Heart left ventricle (tissue), 16 donors: ENCODE measurements at regions not wholly inside any gene's neighbourhood (a gene's known extent, or its start where the extent isn't known, plus 50 kb on each side); places are given as distances from the start of the nearest gene placed in this dataset.
"Not testable (repeated sequence)": the region's sequence is repeated elsewhere in the genome, so short reads cannot be mapped to it uniquely, and the experiment has no call there.

Source experiments
- ATAC-seq, 4 donors: fragments of 200-7000 bp; cut with Tn5 transposase; one replicate each; pipeline ENCODE4 v1.9.1; 2020 to 2022; ENCODE audit warnings: moderate library complexity in 4 of 4, mild to moderate bottlenecking in 3 of 4, moderate number of reproducible peaks in 1 of 4
- DNase-seq, 5 donors: peaks; one replicate each; pipeline ENCODE4 v3.0.0-alpha.2; 2020
- H3K27ac ChIP-seq, 12 donors: fragments of 200-600 bp; sonication (generic) in 4 of 12; one replicate each; pipeline versions ENCODE4 v1.5.0 to v1.8.0; 2016 to 2022; ENCODE audit warnings: mild to moderate bottlenecking in 2 of 12
- H3K27me3 ChIP-seq, 9 donors: fragments of 200-600 bp; sonication (generic) in 2 of 9; one replicate each; pipeline versions ENCODE4 v1.5.1 to v1.8.0; 2016 to 2022; ENCODE audit warnings: mild to moderate bottlenecking in 3 of 9
- H3K36me3 ChIP-seq, 9 donors: fragments of 200-600 bp; sonication (generic) in 2 of 9; one replicate each; pipeline versions ENCODE4 v1.5.0 to v1.8.0; 2018 to 2022; ENCODE audit warnings: mild to moderate bottlenecking in 2 of 9
- H3K4me1 ChIP-seq, 12 donors: fragments of 200-600 bp; sonication (generic) in 4 of 12; one replicate each; pipeline versions ENCODE4 v1.5.0 to v1.8.0; 2016 to 2022; ENCODE audit warnings: mild to moderate bottlenecking in 3 of 12
- H3K4me3 ChIP-seq, 12 donors: fragments of 200-600 bp; sonication (generic) in 4 of 12; one replicate each; pipeline versions ENCODE4 v1.5.0 to v1.8.0; 2017 to 2022; ENCODE audit warnings: mild to moderate bottlenecking in 9 of 12, moderate library complexity in 4 of 12
- H3K9me3 ChIP-seq, 12 donors: fragments of 200-600 bp; sonication (generic) in 4 of 12; one replicate each; pipeline versions ENCODE4 v1.5.0 to v1.8.0; 2016 to 2022; ENCODE audit warnings: mild to moderate bottlenecking in 1 of 12
- CTCF ChIP-seq, 12 donors: fragments of 200-600 bp; sonication (generic) in 4 of 12; IDR thresholded peaks; one replicate each; pipeline versions ENCODE4 v1.5.0 to v1.8.0; 2018 to 2022; ENCODE audit warnings: antibody characterized with exemption in 12 of 12, mild to moderate bottlenecking in 5 of 12
- POLR2A ChIP-seq, 2 donors: fragments of 450-650 bp; IDR thresholded peaks; one replicate each; pipeline ENCODE4 v1.6.1; 2017; ENCODE audit warnings: antibody characterized with exemption in 2 of 2, mild to moderate bottlenecking in 2 of 2, moderate library complexity in 2 of 2
- WGBS, 4 donors: extraction: QIAGEN DNeasy Blood & Tissue Kit in 2 of 4; methylation state at CpG; one replicate each; pipeline versions ENCODE4 v1.1.5 to v1.1.7; 2013 to 2018; 5-methylcytosine and 5-hydroxymethylcytosine counted together
- intact Hi-C, 10 donors: fragments of 100-400 bp; cut with DNase I; formaldehyde crosslinking; loops; one replicate each; pipeline versions ENCODE4 v1.11.1 to v1.14.2; 2022
- donor health status: ischemic (EF 13 %, LVEDD 7.1; RV severe dilation, severe dysfunction).
- donor health status: healthy with polysubstance abuse.
- donor health status: DM: no; HTN: yes; CAD: no.
- donor health status: DM: no; HTN: no; CAD: no.
- donor health status: ischemic (EF 25% LVEDD 6.9; RV normal size, moderate dysfunction).
- donor health status: ischemic (EF 25% LVEDD 5.7; RV mildly dilated, moderate dysfunction).
- donor health status: healthy.
- donor health status: DM: yes; HTN: yes; CAD: no.
- donor health status: ischemic (EF 35%, LVEDD 5.7; RV mildly dilated, moderate dysfunction).
- donor health status: nonischemic (EF 11% LVEDD 7.7; RV severe dilation, severe dysfunction).
- donor health status: DM: yes; HTN: yes; CAD: no.
- donor health status: PGD.
- donor health status: ischemic (EF 29% LVEDD 5.4; RV normal size, mild dysfunction).
- donor health status: nonischemic (EF 23%, LVEDD 6.1; RV moderate dilation, normal function).

GRCh38 chr10:15960277-15960676 is 100.0 kb upstream of the MINDY3 start:
- intact Hi-C loops: no loop called here
- H3K27me3 ChIP-seq: no peaks in the 10 kb centered on the region
- H3K4me3 ChIP-seq: no peak overlapping the region
- peaks cover 0 to 7% (median 0%) of the 10 kb centered on the region in 12 donors for H3K9me3 ChIP-seq
- no peaks in the 10 kb centered on the region for H3K36me3 ChIP-seq
- DNase-seq (no peak), ATAC-seq (no peak)
- H3K4me1 ChIP-seq: no peaks in the 10 kb centered on the region
- WGBS, 4 donors: 31 to 34% (median 32%) methylated on average over 5 of the region's 5 CpGs
- no peak for TF ChIP-seq CTCF (IDR thresholded peaks at IDR 0.05)
- TF ChIP-seq POLR2A (IDR thresholded peaks at IDR 0.05): no peak
- H3K27ac ChIP-seq: no peak overlapping the region

GRCh38 chr10:15972736-15973135 is 112.4 kb upstream of the MINDY3 start:
- H3K9me3 ChIP-seq, H3K36me3 ChIP-seq, H3K4me1 ChIP-seq, DNase-seq, H3K4me3 ChIP-seq, intact Hi-C loops, ATAC-seq, H3K27me3 ChIP-seq, H3K27ac ChIP-seq: not testable (repeated sequence)
- WGBS, 4 donors: 69 to 86% (median 81%) methylated on average over 5 of the region's 5 CpGs

GRCh38 chr10:15985690-15986089 is 125.4 kb upstream of the MINDY3 start:
- 71 to 87% (median 73%) methylated on average over 4 of the region's 4 CpGs for WGBS, 4 donors
- TF ChIP-seq CTCF (IDR thresholded peaks at IDR 0.05) (no peak), POLR2A (IDR thresholded peaks at IDR 0.05) (no peak)
- Histone ChIP-seq H3K27me3 (no peaks in the 10 kb centered on the region), H3K27ac (no peak overlapping the region), H3K4me3 (no peak overlapping the region), H3K4me1 (no peaks in the 10 kb centered on the region), H3K9me3 (peaks cover 0 to 5% (median 0%) of the 10 kb centered on the region in 12 donors), H3K36me3 (no peaks in the 10 kb centered on the region)
- DNase-seq: no peak
- ATAC-seq: no peak
- intact Hi-C loops: no loop called here

- intact Hi-C loops: no loop called here
- no peaks in the 10 kb centered on the region for H3K36me3 ChIP-seq
- TF ChIP-seq POLR2A (IDR thresholded peaks at IDR 0.05) (no peak), CTCF (IDR thresholded peaks at IDR 0.05) (no peak)
- no peak overlapping the region for H3K27ac ChIP-seq
- 60 to 66% (median 63%) methylated on average over 11 of the region's 11 CpGs for WGBS, 4 donors
- no peak overlapping the region for H3K4me3 ChIP-seq
- no peak for ATAC-seq
- H3K9me3 ChIP-seq: peaks cover 0 to 4% (median 0%) of the 10 kb centered on the region in 12 donors
- no peak for DNase-seq
- H3K27me3 ChIP-seq: no peaks in the 10 kb centered on the region
- H3K4me1 ChIP-seq: no peaks in the 10 kb centered on the region
These were observed 130.3 kb upstream of the MINDY3 start for GRCh38 chr10:15990535-15991129.

- Histone ChIP-seq H3K4me1 (no peaks in the 10 kb centered on the region), H3K4me3 (no peak overlapping the region), H3K36me3 (no peaks in the 10 kb centered on the region), H3K27me3 (no peaks in the 10 kb centered on the region), H3K27ac (no peak overlapping the region), H3K9me3 (peaks cover 0 to 19% (median 7%) of the 10 kb centered on the region in 12 donors)
- ATAC-seq (no peak), DNase-seq (no peak)
- TF ChIP-seq CTCF (IDR thresholded peaks at IDR 0.05) (no peak), POLR2A (IDR thresholded peaks at IDR 0.05) (no peak)
- intact Hi-C loops: no loop called here
- 75 to 81% (median 77%) methylated on average over 4 of the region's 4 CpGs for WGBS, 4 donors
These were observed 137.0 kb upstream of the MINDY3 start for GRCh38 chr10:15997313-15997712.
